Activated CD8-positive, alpha-beta memory T cell treated with anti-CD3 and anti-CD28 coated beads, Interleukin-2, amount 10 ng/mL, durations not matched to agents 7 days and 5 days (primary cell): ENCODE measurements at regions not wholly inside any gene's neighbourhood (a gene's known extent, or its start where the extent isn't known, plus 50 kb on each side); places are given as distances from the start of the nearest gene placed in this dataset.

Experiments
- ATAC-seq: fragments of 150-1000 bp; cut with Tn5 transposase; one replicate; pipeline ENCODE4 v1.10.0; 2021; ENCODE audit warnings: moderate library complexity
- CTCF ChIA-PET: fragments of 350-600 bp; sonication (Branson Sonifier 250); formaldehyde crosslinking; loops from one replicate; lab custom pipeline; 2021; ENCODE audit warnings: antibody characterized with exemption; lab: Charles Lee
- DNase-seq: peaks from one replicate; pipeline ENCODE4 v3.0.0-alpha.2; 2020
- H3K27ac Mint-ChIP-seq: one replicate; pipeline ENCODE4 v1.8.0; 2021; ENCODE audit warnings: mild to moderate bottlenecking, mixed read lengths
- H3K27me3 Mint-ChIP-seq: one replicate; pipeline ENCODE4 v1.8.0; 2021; ENCODE audit warnings: mixed read lengths
- H3K36me3 Mint-ChIP-seq: one replicate; pipeline ENCODE4 v1.8.0; 2021; ENCODE audit warnings: mild to moderate bottlenecking, mixed read lengths
- H3K4me1 Mint-ChIP-seq: one replicate; pipeline ENCODE4 v1.8.0; 2021; ENCODE audit warnings: mixed read lengths
- H3K4me3 Mint-ChIP-seq: one replicate; pipeline ENCODE4 v1.8.0; 2021; ENCODE audit warnings: mild to moderate bottlenecking, moderate library complexity, mixed read lengths
- H3K9me3 Mint-ChIP-seq: one replicate; pipeline ENCODE4 v1.8.0; 2022; ENCODE audit warnings: low read depth, mixed read lengths

DNA sequence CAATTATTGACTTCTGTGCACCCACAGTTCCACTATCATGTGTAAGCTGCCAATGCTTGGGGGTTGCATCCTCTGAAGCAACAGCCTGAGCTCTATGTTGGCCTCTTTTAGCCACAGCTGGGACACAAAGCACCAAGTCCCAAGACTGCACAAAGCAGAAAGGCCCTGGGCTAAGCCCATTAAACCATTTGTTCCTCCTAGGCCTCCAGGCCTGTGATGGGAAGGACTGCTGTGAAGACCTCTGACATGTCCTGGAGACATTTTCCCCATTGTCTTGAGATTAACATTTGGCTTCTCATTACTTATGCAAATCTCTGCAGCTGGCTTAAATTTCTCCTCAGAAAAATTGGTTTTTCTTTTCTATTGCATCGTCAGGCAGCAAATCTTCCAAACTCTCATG is 123.7 kb upstream of the DEPDC1 start:
- H3K9me3 Mint-ChIP-seq, result peaks cover 11% of the 10 kb centered on the region
- DNase-seq, result no peak
- no peak overlapping the region for H3K27ac Mint-ChIP-seq
- H3K27me3 Mint-ChIP-seq, result no peaks in the 10 kb centered on the region
- no peaks in the 10 kb centered on the region for H3K4me1 Mint-ChIP-seq
- H3K36me3 Mint-ChIP-seq, result no peaks in the 10 kb centered on the region
- CTCF ChIA-PET, result no interaction called here
- H3K4me3 Mint-ChIP-seq, result no peak overlapping the region
- no peak for ATAC-seq

DNA sequence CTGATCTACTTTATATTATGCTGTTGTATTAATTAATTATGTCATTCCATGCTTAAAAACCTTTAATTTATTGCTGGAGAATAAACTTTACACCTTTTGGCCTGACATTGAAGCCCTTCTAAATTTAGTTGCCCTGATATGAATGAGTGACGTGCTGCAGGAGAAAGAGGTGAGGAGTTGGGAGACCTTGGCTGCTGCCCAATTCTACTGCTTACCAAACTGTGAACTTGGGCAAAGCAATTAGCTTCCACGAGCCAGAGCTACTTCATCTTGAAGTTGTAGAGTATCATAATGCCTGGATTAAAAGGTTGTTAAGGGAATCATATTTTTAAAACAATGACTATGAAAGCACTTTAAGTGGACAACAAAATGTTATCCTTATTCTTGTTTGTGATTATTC is 126.8 kb upstream of the DEPDC1 start:
- ATAC-seq (no peak), DNase-seq (no peak)
- Mint-ChIP-seq H3K27ac (no peak overlapping the region), H3K4me1 (no peaks in the 10 kb centered on the region), H3K9me3 (peaks cover 4% of the 10 kb centered on the region), H3K27me3 (no peaks in the 10 kb centered on the region), H3K36me3 (no peaks in the 10 kb centered on the region), H3K4me3 (no peak overlapping the region)
- CTCF ChIA-PET, result no interaction called here

DNA sequence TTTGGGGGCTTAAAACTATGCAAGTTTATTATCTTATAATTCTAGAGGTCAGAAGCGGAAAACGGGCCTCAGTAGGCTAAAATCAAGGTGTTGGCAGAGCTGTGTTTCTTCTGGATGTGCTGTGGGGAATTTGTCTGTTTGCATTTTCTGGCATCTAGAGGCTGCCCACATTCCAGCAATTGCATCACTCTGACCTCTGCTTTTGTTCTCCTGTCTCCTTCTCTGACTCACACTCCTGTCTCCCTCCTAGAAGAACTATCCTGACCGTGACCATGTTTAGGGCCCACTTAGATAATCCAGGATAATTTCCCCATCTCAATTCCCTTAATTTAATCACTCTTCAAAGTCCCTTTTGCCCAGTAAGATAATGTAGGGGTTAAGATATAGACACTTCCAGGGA is 127.4 kb upstream of the DEPDC1 start:
- ATAC-seq, result no peak
- no peaks in the 10 kb centered on the region for H3K4me1 Mint-ChIP-seq

DNA sequence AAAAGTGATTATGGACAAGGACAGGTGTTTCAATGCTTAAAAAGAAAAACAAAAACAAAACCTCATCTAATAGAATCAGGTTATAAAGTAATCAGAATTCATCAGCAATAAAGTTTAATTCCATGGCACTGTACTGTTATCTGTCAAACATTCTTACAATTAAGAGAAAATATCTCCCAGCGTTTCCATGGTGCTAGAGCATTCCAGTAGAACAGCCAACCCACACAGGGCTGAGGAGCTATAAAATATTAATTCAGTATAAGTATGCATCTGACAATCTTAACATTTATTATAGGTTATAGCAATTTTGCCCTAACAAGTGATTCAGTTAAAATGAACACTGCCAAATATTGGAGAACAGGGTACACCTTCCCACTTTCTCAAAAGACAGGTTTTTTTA is 128.7 kb upstream of the DEPDC1 start:
- DNase-seq (no peak), ATAC-seq (no peak)
- Mint-ChIP-seq H3K4me3 (no peak overlapping the region), H3K27me3 (no peaks in the 10 kb centered on the region), H3K4me1 (no peaks in the 10 kb centered on the region), H3K27ac (no peak overlapping the region), H3K9me3 (peaks cover 6% of the 10 kb centered on the region), H3K36me3 (no peaks in the 10 kb centered on the region)
- CTCF ChIA-PET, result no interaction called here

More for the DNA sequence above, 127.4 kb upstream of the DEPDC1 start:
- H3K27ac Mint-ChIP-seq, result no peak overlapping the region
- CTCF ChIA-PET, result no interaction called here
- H3K36me3 Mint-ChIP-seq, result no peaks in the 10 kb centered on the region
- H3K9me3 Mint-ChIP-seq, result peaks cover 4% of the 10 kb centered on the region
- H3K4me3 Mint-ChIP-seq, result no peak overlapping the region
- DNase-seq, result no peak
- no peaks in the 10 kb centered on the region for H3K27me3 Mint-ChIP-seq

DNA sequence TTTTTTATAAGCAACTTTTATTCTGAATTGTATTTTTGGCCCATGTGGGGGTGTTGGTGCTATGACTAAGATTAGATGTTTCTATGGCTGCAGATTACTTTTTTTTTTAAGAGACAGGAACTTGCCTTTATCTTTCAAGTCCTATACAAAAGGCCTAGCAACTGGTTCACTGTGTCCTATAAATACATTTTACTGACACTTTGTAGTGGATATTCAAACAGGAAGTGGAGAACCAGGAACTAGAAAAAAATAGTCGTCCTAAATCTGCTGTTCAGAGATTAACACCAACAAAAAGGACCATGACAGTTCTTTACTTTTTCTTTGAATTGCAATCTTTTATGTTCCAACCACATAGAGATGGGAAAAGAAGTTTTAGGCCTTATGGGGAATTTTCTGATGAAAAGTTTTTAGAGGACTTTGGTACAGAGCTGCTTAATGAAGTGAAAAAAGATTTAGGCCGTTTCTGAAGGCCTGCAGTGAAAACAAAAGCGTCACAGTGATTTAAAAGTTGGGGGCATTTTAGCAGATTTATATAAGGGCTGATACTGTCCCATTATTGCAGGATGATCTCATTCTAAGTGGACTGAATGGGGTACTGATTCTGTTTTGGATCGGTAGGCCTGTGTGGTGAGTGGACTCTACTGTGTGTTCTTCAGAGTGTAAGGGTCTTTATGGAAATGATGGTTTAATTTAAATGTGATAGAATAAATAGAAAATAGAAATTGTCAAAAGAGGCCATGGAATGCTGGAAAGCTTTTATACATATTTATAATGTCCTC is 136.4 kb upstream of the DEPDC1 start:
- H3K36me3 Mint-ChIP-seq, result no peaks in the 10 kb centered on the region
- no peaks in the 10 kb centered on the region for H3K27me3 Mint-ChIP-seq
- H3K4me3 Mint-ChIP-seq, result no peak overlapping the region
- CTCF ChIA-PET, result no interaction called here
- DNase-seq (no peak), ATAC-seq (no peak)
- no peaks in the 10 kb centered on the region for H3K4me1 Mint-ChIP-seq
- H3K9me3 Mint-ChIP-seq, result peaks cover 6% of the 10 kb centered on the region
- no peak overlapping the region for H3K27ac Mint-ChIP-seq

DNA sequence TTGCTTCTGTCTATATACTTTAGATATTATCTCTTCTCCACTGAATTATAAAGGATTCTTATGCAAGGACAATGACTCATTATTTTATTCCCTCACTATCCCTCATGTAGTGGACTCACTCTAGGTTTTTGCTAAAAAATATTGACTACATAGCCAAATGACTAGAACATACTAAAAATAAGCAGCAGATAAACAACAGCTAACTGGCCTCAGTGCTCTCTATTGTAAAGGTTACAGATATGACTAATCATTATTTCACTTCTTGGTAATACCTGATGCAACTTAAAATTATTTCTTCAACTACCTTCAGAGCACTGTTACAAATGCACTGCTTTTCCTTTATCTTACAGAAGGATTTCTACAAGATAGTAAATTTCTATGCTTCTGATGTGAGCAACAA is 147.6 kb upstream of the DEPDC1 start:
- Mint-ChIP-seq H3K36me3 (no peaks in the 10 kb centered on the region), H3K9me3 (no peaks in the 10 kb centered on the region), H3K4me3 (no peak overlapping the region), H3K27ac (no peak overlapping the region), H3K4me1 (no peaks in the 10 kb centered on the region), H3K27me3 (no peaks in the 10 kb centered on the region)
- ATAC-seq (no peak), DNase-seq (no peak)
- CTCF ChIA-PET, result no interaction called here

DNA sequence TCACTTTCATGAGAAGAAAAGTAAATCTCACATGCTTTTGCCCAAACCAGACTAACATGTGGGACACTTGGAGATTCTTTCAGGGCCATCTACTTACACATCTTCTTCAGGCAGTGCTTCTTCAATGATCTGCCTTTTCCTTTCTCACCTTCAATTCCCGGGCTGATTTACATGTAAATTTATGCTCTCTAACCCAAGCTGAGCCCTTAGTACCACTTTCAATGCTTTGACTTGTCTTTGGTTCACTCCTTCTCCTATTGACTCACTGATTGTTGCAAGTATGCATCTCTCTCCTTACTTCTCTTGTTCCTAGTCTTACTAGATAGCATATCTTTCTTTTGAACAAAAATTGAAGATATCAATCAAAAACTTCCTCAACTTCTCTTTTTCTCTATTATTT is 154.2 kb upstream of the DEPDC1 start:
- peaks cover 3% of the 10 kb centered on the region for H3K9me3 Mint-ChIP-seq

DNA sequence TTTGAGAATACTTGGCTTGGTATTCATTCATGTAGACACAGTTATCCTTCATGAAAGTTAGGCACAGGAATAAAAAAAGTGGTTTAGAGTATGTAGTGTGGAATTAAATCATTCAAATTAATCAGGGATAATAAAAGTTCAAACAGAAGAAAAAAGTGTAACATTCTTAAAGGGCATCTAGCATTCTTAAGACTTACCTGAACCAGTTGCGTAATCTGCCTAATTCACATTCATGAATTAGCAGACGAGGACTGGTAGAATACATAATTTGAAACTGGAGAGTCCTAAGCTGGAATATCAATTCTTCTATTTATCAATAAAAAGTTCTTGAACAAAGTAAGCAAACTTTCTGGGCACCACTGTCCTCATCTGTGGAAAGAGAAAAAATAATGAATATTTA is 157.0 kb upstream of the DEPDC1 start:
- Mint-ChIP-seq H3K27ac (no peak overlapping the region), H3K4me1 (no peaks in the 10 kb centered on the region), H3K36me3 (no peaks in the 10 kb centered on the region), H3K27me3 (no peaks in the 10 kb centered on the region), H3K9me3 (peaks cover 3% of the 10 kb centered on the region), H3K4me3 (no peak overlapping the region)
- no peak for ATAC-seq
- no peak for DNase-seq
- CTCF ChIA-PET, result no interaction called here

More for the DNA sequence above, 154.2 kb upstream of the DEPDC1 start:
- Mint-ChIP-seq H3K36me3 (no peaks in the 10 kb centered on the region), H3K4me3 (no peak overlapping the region), H3K27ac (no peak overlapping the region), H3K27me3 (no peaks in the 10 kb centered on the region), H3K4me1 (no peaks in the 10 kb centered on the region)
- no peak for ATAC-seq
- DNase-seq, result no peak
- CTCF ChIA-PET, result no interaction called here

DNA sequence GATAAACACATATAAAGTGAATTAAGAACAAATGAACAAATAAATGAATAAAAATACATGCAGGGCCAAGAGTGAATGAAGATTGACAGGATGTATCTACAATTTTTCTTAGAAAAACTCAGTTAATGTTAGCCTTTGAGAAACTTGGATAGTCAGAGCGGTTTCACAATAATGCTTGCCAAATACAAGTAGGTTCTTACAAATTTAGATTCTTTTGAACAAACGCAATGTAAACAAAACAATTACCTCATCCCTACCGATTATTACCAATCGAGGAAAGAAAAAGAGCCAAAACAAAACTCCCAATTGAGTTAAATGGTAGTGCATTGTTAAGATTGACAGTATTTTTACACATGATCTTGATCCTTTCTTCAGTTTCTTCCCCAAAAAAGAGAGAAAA is 176.9 kb upstream of the DEPDC1 start:
- CTCF ChIA-PET, result no interaction called here
- Mint-ChIP-seq H3K27me3 (no peaks in the 10 kb centered on the region), H3K9me3 (no peaks in the 10 kb centered on the region), H3K27ac (no peak overlapping the region), H3K36me3 (no peaks in the 10 kb centered on the region), H3K4me3 (no peak overlapping the region), H3K4me1 (no peaks in the 10 kb centered on the region)
- DNase-seq (no peak), ATAC-seq (no peak)

DNA sequence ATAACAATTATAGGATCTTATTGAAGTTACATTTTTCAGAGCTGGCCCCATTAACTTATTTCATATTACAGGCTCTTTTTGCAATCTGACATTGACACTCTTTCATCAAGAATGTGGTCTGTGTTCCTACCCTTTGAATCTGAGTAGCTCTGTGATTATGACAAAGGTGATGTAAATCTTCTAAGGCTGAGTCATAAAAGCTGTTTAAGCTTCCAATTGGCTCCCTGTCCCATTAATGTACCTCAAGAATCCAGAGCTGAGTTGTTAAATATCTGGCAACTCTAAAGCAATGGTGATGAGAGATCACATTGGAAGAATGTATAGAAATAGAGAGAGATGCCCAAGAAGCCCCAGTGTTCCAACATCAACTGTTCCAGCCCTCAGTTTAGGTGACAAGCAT is 178.5 kb upstream of the DEPDC1 start:
- Mint-ChIP-seq H3K9me3 (peaks cover 3% of the 10 kb centered on the region), H3K27ac (no peak overlapping the region), H3K4me3 (no peak overlapping the region), H3K27me3 (no peaks in the 10 kb centered on the region), H3K36me3 (no peaks in the 10 kb centered on the region), H3K4me1 (no peaks in the 10 kb centered on the region)
- ATAC-seq (no peak), DNase-seq (no peak)
- CTCF ChIA-PET, result no interaction called here

DNA sequence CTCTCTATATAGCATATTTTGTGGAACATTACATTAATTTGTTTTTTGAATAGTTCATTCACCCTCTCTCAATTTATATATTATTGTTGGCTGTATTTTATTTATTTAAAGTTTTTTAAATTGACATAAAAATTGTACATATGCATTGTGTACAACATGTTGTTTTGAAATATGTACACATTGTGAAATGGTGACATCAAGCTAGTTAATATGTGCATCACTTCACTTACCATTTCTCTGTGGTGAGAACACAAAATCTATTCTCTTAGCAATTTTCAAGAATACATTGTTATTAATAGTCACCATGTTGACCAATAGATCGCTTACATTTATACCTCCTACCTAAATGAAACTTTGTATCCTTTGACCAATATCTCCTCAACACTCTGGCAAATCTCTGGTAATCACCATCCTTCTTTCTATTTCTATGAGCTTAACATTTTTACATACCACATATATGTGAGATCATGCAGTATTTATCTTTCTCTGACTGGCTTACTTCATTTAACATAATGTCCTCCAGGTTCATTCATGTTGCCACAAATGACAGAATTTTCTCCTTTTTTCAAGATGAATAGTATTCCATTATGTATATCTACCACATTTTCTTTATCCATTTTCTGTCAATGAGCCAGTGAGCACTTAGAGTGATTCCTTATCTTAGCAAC is 180.9 kb upstream of the DEPDC1 start:
- H3K27ac Mint-ChIP-seq, result no peak overlapping the region
- DNase-seq (no peak), ATAC-seq (no peak)
- H3K4me3 Mint-ChIP-seq, result no peak overlapping the region
- H3K27me3 Mint-ChIP-seq, result no peaks in the 10 kb centered on the region
- no peaks in the 10 kb centered on the region for H3K36me3 Mint-ChIP-seq
- no peaks in the 10 kb centered on the region for H3K4me1 Mint-ChIP-seq
- peaks cover 6% of the 10 kb centered on the region for H3K9me3 Mint-ChIP-seq
- CTCF ChIA-PET, result no interaction called here

DNA sequence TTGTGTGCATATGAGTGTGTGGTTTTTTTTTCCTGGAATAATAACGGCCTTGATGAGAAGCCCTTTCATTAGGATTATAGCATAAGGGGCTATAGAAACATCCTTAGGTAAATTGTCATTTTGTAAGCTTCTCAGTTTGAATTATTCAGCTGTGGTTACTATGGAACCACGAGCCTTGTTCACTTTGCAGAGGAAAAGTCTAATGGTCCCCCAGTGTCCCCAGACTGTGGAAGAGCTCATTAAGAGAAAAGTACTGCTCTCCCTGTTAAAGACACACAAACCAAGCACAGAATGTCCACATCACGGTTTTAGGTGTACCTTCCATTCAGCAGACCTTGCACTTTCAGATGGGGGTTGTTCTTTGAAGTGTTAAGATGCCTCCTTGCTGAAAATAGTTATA is 199.3 kb upstream of the DEPDC1 start:
- CTCF ChIA-PET, result no interaction called here
- no peaks in the 10 kb centered on the region for H3K36me3 Mint-ChIP-seq
- no peak overlapping the region for H3K4me3 Mint-ChIP-seq
- no peaks in the 10 kb centered on the region for H3K4me1 Mint-ChIP-seq
- peaks cover 3% of the 10 kb centered on the region for H3K9me3 Mint-ChIP-seq
- H3K27ac Mint-ChIP-seq, result no peak overlapping the region
- DNase-seq (no peak), ATAC-seq (no peak)
- H3K27me3 Mint-ChIP-seq, result no peaks in the 10 kb centered on the region

DNA sequence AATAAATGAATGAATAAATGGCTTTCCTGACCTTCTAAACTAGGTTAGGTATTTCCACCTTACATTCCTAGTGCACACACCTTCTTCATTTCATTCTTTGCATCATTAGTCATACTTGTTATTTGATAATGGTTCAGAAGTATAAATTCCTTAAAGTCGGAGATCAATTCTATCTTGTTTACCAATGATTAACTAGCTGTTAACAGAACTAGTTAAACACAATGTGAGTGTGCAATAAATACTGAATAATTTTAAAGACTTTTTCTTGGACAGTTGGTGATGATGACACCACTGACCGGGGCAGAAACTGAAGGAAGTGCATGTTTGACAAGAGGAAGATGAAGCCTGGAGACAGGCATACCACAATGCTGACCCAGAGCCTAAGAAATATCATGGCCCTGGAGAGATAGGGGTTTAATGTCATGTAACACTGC is 207.1 kb upstream of the DEPDC1 start:
- H3K27ac Mint-ChIP-seq, result no peak overlapping the region
- no peak overlapping the region for H3K4me3 Mint-ChIP-seq
- CTCF ChIA-PET, result no interaction called here
- H3K4me1 Mint-ChIP-seq, result no peaks in the 10 kb centered on the region
- DNase-seq, result no peak
- peaks cover 3% of the 10 kb centered on the region for H3K9me3 Mint-ChIP-seq
- H3K36me3 Mint-ChIP-seq, result no peaks in the 10 kb centered on the region
- H3K27me3 Mint-ChIP-seq, result no peaks in the 10 kb centered on the region
- ATAC-seq, result no peak

DNA sequence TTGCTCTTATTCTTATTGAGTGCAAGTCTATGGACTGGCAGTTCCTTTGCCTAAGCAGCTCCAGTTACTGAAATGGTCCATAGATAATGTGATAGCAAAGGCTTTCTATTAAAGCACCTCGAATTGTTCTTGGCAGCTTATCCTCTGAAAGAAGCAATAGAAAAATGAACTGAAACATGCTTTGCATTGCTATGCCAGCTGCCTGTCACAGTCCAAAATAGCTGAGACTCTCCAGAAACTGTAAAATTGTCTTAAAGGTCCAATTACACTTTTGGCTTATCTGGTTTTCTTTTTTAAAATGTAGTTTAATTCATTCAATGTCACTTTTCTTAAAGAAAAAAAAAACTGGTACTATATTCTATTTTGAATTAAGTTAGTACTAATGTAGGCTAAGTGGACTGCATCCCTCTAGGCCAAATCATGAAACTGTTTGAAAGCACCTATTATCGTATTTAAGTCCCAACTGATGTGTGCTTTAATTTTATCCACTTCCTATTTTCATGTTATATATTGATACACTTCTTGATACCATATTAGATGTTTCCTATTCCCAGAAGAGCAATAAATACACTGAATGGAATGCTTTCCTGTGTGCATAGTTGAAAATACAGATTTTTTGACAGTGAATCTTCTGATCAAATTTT is 208.0 kb upstream of the DEPDC1 start:
- DNase-seq (no peak), ATAC-seq (no peak)
- Mint-ChIP-seq H3K36me3 (no peaks in the 10 kb centered on the region), H3K4me1 (no peaks in the 10 kb centered on the region), H3K4me3 (no peak overlapping the region), H3K9me3 (peaks cover 8% of the 10 kb centered on the region), H3K27me3 (no peaks in the 10 kb centered on the region), H3K27ac (no peak overlapping the region)
- CTCF ChIA-PET, result no interaction called here
